ENCODE measurements at regions not wholly inside any gene's neighbourhood (a gene's known extent, or its start where the extent isn't known, plus 50 kb on each side); places are given as distances from the start of the nearest gene placed in this dataset.

DNA sequence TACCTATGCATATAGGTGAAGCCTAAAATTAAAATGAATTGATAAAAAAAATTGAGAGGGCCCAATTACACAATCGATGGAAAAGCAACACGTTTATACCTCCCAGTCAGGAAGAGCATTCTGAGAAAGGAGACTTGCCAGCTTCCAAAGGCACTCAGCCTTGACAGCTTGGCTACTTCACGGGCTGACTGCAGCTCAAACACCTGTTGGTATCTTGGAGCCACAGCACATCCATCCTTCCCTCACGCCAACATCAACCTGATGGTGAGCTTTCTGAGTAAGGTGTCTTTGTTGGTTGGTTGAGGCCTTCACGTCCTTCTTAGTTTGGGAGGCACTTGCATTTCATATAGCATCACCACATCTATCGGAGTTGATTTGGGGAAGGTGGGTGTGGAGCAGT is 598.9 kb upstream of the DIPK2B start:
- intact Hi-C loops (cut with micrococcal nuclease) (no loop called here), in situ Hi-C loops (cut with MboI) (no loop called here)
- no peak for ATAC-seq
- no peak overlapping the region for H3K27ac ChIP-seq (ENCODE audit: extremely low read depth, low read depth, low read length)
- no peaks in the 10 kb centered on the region for H3K4me1 ChIP-seq (replicated peaks in 1 of 2; ENCODE audit: control insufficient read depth in 2 of 2, insufficient read depth in 2 of 2, low read length in 2 of 2)
- H3K79me2 ChIP-seq (ENCODE audit: control insufficient read depth, insufficient read depth, low read length): no peaks in the 10 kb centered on the region
- no peak overlapping the region for H3K9ac ChIP-seq (ENCODE audit: insufficient read depth in 1 of 2, low read depth in 2 of 2, low read length in 2 of 2)
- H3K27me3 ChIP-seq (ENCODE audit: control insufficient read depth in 2 of 2, insufficient read depth in 2 of 2, low read length in 2 of 2): no peaks in the 10 kb centered on the region
- no peaks in the 10 kb centered on the region for H3K9me1 ChIP-seq (ENCODE audit: control insufficient read depth, insufficient read depth, low read length)
- 0% methylated on average over 6 of the region's 6 CpGs for WGBS (ENCODE audit: insufficient coverage, low coverage, missing lambda C conversion rate)
- H3K9me3 ChIP-seq (replicated peaks; ENCODE audit: control insufficient read depth, insufficient read depth, low read depth, low read length): no peaks in the 10 kb centered on the region
- H4K20me1 ChIP-seq (replicated peaks; ENCODE audit: control insufficient read depth, insufficient read depth, low read length): no peaks in the 10 kb centered on the region
- DNase-seq (ENCODE audit: extremely low read depth in 1 of 4, low spot score in 3 of 4): no peak
- no peaks in the 10 kb centered on the region for H3K36me3 ChIP-seq (ENCODE audit: control insufficient read depth, insufficient read depth, low read length)
- CTCF ChIA-PET (ENCODE audit: low intra/inter-chr PET ratio): no interaction called here
- no peak for FAIRE-seq
- H3K4me3 ChIP-seq: no peak overlapping the region
- no peak overlapping the region for H3K4me2 ChIP-seq (ENCODE audit: insufficient read depth, low read length)
- POLR2A ChIA-PET: no interaction called here
- no TSS peak for BruUV-seq (replicated peaks)
- no peak overlapping the region for H2AFZ ChIP-seq (ENCODE audit: low read depth, low read length)
- no peak for TF ChIP-seq NR1H2 (CRISPR knock-in tag; IDR thresholded peaks at IDR 0.05)
- TF ChIP-seq EWSR1 (IDR thresholded peaks at IDR 0.05; ENCODE audit: borderline replicate concordance, low read depth, partially characterized antibody): no peak
- TF ChIP-seq PURB (CRISPR knock-in tag; IDR thresholded peaks at IDR 0.05; ENCODE audit: low read depth): no peak
- no peak for TF ChIP-seq DEAF1 (CRISPR knock-in tag; IDR thresholded peaks at IDR 0.05)
- TF ChIP-seq ZFP36 (IDR thresholded peaks at IDR 0.05; ENCODE audit: low read depth, low read length, partially characterized antibody): no peak
- TF ChIP-seq ZNF583 (CRISPR knock-in tag; IDR thresholded peaks at IDR 0.05): no peak
- TF ChIP-seq ZNF445 (CRISPR knock-in tag; IDR thresholded peaks at IDR 0.05; ENCODE audit: low read depth): no peak
- no peak for TF ChIP-seq USF1 (CRISPR knock-in tag; IDR thresholded peaks at IDR 0.05)
- TF ChIP-seq NONO (IDR thresholded peaks at IDR 0.05; ENCODE audit: low read depth in 2 of 2, low read length in 1 of 2): no peak
- no peak for TF ChIP-seq TGIF2 (CRISPR knock-in tag; IDR thresholded peaks at IDR 0.05)
- no peak for TF ChIP-seq JUN (IDR thresholded peaks at IDR 0.05; ENCODE audit: borderline replicate concordance, low read depth, low read length)
- TF ChIP-seq JUN (CRISPR knock-in tag; IDR thresholded peaks at IDR 0.05; ENCODE audit: borderline replicate concordance): no peak
- no peak for TF ChIP-seq CBX5 (IDR thresholded peaks at IDR 0.05; ENCODE audit: borderline replicate concordance, low read depth)
- no peak for TF ChIP-seq PTTG1 (tag; IDR thresholded peaks at IDR 0.05; ENCODE audit: low read depth)
- no peak for TF ChIP-seq ZNF324 (CRISPR knock-in tag; IDR thresholded peaks at IDR 0.05)
- TF ChIP-seq CREB3 (tag; conservative IDR thresholded peaks at IDR 0.05; ENCODE audit: low read depth): no peak
- TF ChIP-seq, protein P1, sequence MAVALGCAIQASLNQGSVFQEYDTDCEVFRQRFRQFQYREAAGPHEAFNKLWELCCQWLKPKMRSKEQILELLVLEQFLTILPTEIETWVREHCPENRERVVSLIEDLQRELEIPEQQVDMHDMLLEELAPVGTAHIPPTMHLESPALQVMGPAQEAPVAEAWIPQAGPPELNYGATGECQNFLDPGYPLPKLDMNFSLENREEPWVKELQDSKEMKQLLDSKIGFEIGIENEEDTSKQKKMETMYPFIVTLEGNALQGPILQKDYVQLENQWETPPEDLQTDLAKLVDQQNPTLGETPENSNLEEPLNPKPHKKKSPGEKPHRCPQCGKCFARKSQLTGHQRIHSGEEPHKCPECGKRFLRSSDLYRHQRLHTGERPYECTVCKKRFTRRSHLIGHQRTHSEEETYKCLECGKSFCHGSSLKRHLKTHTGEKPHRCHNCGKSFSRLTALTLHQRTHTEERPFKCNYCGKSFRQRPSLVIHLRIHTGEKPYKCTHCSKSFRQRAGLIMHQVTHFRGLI (CRISPR knock-in tag; IDR thresholded peaks at IDR 0.05): no peak
- no peak for TF ChIP-seq NBN (IDR thresholded peaks at IDR 0.05; ENCODE audit: low read depth)
- TF ChIP-seq STAG1 (CRISPR knock-in tag; IDR thresholded peaks at IDR 0.05; ENCODE audit: borderline replicate concordance): no peak
- no peak for TF ChIP-seq JUND (IDR thresholded peaks at IDR 0.05; ENCODE audit: borderline replicate concordance, low read depth, low read length)
- no peak for TF ChIP-seq JUND (tag; IDR thresholded peaks at IDR 0.05; ENCODE audit: borderline replicate concordance, low read depth, low read length)
